GM12864 (cell line): ENCODE measurements at regions not wholly inside any gene's neighbourhood (a gene's known extent, or its start where the extent isn't known, plus 50 kb on each side); places are given as distances from the start of the nearest gene placed in this dataset.
"Not testable (repeated sequence)": the region's sequence is repeated elsewhere in the genome, so short reads cannot be mapped to it uniquely, and the experiment has no call there.

Experiments used
- DNase-seq: peaks from one replicate; pipeline ENCODE4 v3.0.0-alpha.2; 2011; ENCODE audit warnings: low read depth
- H3K4me3 ChIP-seq: 2 replicates; pipeline ENCODE4 v1.5.1; 2011; ENCODE audit warnings: mild to moderate bottlenecking, low read depth, low read length, control low read depth
- CTCF ChIP-seq: IDR thresholded peaks from 2 replicates; pipeline ENCODE4 v1.5.1; 2011; ENCODE audit warnings: low read depth, mild to moderate bottlenecking, moderate library complexity, low read length, control low read depth, inconsistent platforms; ENCODE audit errors: missing control alignments

- TF ChIP-seq CTCF, result no peak
- DNase-seq, result no peak
Measured at GRCh38 chr13:30058429-30058828, 208.0 kb upstream of the UBL3 start.

GRCh38 chr13:30054546-30054945 lies 204.1 kb upstream of the UBL3 start:
- DNase-seq, H3K4me3 ChIP-seq: not testable (repeated sequence)

More at GRCh38 chr13:30058429-30058828, 208.0 kb upstream of the UBL3 start:
- H3K4me3 ChIP-seq, result no peak overlapping the region

- no peak overlapping the region for H3K4me3 ChIP-seq
- no peak for DNase-seq
- TF ChIP-seq CTCF, result no peak
Measured at GRCh38 chr13:30053939-30054338, 203.5 kb upstream of the UBL3 start.

GRCh38 chr13:30052120-30052519 lies 201.7 kb upstream of the UBL3 start:
- no peak overlapping the region for H3K4me3 ChIP-seq
- no peak for TF ChIP-seq CTCF
- no peak for DNase-seq

GRCh38 chr13:30051531-30052060 lies 201.2 kb upstream of the UBL3 start:
- no peak for DNase-seq
- no peak overlapping the region for H3K4me3 ChIP-seq
- TF ChIP-seq CTCF, result no peak

- H3K4me3 ChIP-seq, result no peak overlapping the region
- no peak for TF ChIP-seq CTCF
- no peak for DNase-seq
Measured at GRCh38 chr13:30049692-30050091, 199.3 kb upstream of the UBL3 start.

- H3K4me3 ChIP-seq, result no peak overlapping the region
- DNase-seq, result no peak
- no peak for TF ChIP-seq CTCF
Measured at GRCh38 chr13:30047154-30047874, 196.9 kb upstream of the UBL3 start.
